ENCODE measurements at regions not wholly inside any gene's neighbourhood (a gene's known extent, or its start where the extent isn't known, plus 50 kb on each side); places are given as distances from the start of the nearest gene placed in this dataset.

DNA sequence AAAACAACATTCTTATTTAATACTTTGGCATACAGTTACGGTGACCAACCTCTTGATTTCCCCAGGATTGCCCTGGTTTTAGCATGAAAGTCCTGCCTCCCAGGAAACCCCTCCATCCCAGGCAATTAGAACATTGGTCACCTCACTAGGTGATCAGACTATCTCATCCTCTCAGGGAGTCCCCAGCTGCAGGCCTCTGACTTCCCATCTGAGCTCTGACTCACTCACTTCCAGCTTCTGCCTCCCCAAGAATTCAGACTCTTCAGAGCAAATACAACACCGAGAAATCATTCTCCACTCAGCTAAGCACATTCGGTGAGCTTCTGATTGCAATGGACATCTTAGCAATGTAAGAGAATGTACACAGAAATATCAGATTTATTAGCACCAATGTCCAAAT lies 92.4 kb upstream of the HES1 start:
- no peaks in the 10 kb centered on the region for H3K9me3 Mint-ChIP-seq
- TF ChIP-seq, protein P1, sequence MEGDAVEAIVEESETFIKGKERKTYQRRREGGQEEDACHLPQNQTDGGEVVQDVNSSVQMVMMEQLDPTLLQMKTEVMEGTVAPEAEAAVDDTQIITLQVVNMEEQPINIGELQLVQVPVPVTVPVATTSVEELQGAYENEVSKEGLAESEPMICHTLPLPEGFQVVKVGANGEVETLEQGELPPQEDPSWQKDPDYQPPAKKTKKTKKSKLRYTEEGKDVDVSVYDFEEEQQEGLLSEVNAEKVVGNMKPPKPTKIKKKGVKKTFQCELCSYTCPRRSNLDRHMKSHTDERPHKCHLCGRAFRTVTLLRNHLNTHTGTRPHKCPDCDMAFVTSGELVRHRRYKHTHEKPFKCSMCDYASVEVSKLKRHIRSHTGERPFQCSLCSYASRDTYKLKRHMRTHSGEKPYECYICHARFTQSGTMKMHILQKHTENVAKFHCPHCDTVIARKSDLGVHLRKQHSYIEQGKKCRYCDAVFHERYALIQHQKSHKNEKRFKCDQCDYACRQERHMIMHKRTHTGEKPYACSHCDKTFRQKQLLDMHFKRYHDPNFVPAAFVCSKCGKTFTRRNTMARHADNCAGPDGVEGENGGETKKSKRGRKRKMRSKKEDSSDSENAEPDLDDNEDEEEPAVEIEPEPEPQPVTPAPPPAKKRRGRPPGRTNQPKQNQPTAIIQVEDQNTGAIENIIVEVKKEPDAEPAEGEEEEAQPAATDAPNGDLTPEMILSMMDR (IDR thresholded peaks at IDR 0.05; ENCODE audit: unreplicated experiment) = no peak
- no peak overlapping the region for H3K4me3 Mint-ChIP-seq
- no peaks in the 10 kb centered on the region for H3K36me3 Mint-ChIP-seq
- DNase-seq (ENCODE audit: low spot score in 2 of 2, unreplicated experiment in 2 of 2) = no peak
- H3K27ac Mint-ChIP-seq = no peak overlapping the region
- H3K27me3 Mint-ChIP-seq (ENCODE audit: low read depth) = no peaks in the 10 kb centered on the region
- peaks cover 26% of the 10 kb centered on the region for H3K4me1 Mint-ChIP-seq

DNA sequence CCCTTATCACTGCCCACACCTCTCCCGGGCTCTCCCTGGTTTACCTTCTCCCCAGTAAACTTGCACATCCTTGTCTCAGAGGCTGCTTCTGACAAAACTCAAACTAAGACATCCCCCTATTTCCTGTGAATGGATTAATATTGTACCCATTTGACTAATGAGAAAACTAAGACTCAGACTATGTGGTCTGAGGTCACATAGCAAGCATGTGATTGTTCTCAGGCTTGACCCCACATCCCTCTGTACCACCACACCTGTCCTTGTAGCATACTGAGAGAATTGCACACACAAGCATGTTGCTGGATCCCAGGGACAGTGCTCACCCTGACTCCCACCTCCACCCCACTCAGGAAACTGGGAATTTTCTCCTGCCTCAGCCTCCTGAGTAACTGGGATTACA lies 90.7 kb upstream of the HES1 start:
- peaks cover 3% of the 10 kb centered on the region for H3K36me3 Mint-ChIP-seq
- no peak for DNase-seq (ENCODE audit: low spot score in 2 of 2, unreplicated experiment in 2 of 2)

DNA sequence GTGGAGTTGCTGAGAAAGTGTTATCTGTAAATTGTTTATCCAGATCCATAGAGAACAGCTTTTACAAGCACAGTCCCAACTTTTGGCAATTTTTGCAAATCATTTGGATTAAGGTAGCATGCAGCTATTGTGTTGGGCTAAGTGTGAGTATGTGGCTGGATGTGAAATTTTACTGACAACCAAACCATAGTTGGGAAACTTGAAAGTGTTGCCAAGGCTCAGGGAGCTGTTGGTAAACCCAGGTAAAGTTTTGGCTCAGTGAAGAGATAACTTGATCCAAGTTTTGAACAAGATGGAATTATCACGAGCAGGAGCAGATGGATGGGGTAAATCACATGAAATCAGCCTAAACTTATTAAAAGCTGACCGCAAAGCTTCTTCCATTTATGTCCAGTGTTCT lies 90.0 kb upstream of the HES1 start:
- peaks cover 10% of the 10 kb centered on the region for H3K9me3 Mint-ChIP-seq
- DNase-seq (ENCODE audit: low spot score in 2 of 2, unreplicated experiment in 2 of 2) = no peak
- no peak overlapping the region for H3K4me3 Mint-ChIP-seq
- TF ChIP-seq, protein P1 (IDR thresholded peaks at IDR 0.05; ENCODE audit: unreplicated experiment) = no peak
- H3K4me1 Mint-ChIP-seq = peaks cover 10% of the 10 kb centered on the region
- H3K36me3 Mint-ChIP-seq = peaks cover 7% of the 10 kb centered on the region
- H3K27ac Mint-ChIP-seq = no peak overlapping the region
- H3K27me3 Mint-ChIP-seq (ENCODE audit: low read depth) = no peaks in the 10 kb centered on the region

More for the DNA sequence above, 90.7 kb upstream of the HES1 start:
- no peaks in the 10 kb centered on the region for H3K27me3 Mint-ChIP-seq (ENCODE audit: low read depth)
- H3K9me3 Mint-ChIP-seq = peaks cover 3% of the 10 kb centered on the region
- peaks cover 16% of the 10 kb centered on the region for H3K4me1 Mint-ChIP-seq
- no peak overlapping the region for H3K27ac Mint-ChIP-seq
- TF ChIP-seq, protein P1 (IDR thresholded peaks at IDR 0.05; ENCODE audit: unreplicated experiment) = no peak
- no peak overlapping the region for H3K4me3 Mint-ChIP-seq

DNA sequence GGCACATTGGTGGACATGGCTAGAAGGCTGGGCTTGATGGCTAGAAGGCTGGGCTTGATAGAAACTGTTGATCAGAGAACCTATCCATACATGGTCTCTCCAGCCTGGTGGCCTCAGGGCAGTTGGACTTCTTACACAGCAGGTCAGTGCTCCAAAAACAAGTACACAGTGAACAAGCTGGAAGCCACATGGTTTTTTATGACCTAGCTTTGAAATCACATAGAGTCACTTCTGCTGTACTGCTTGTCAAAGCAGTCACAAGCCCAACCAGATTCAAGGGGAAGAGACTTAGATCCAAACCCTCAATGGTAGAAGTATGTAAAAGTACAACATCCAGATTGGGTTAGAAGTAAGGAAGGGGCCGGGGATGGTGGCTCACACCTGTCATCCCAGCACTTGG lies 89.4 kb upstream of the HES1 start:
- no peak for DNase-seq (ENCODE audit: low spot score in 2 of 2, unreplicated experiment in 2 of 2)
- TF ChIP-seq, protein P1 (IDR thresholded peaks at IDR 0.05; ENCODE audit: unreplicated experiment) = no peak
- no peak overlapping the region for H3K27ac Mint-ChIP-seq
- H3K27me3 Mint-ChIP-seq (ENCODE audit: low read depth) = no peaks in the 10 kb centered on the region
- peaks cover 11% of the 10 kb centered on the region for H3K36me3 Mint-ChIP-seq
- H3K4me1 Mint-ChIP-seq = peaks cover 8% of the 10 kb centered on the region
- H3K4me3 Mint-ChIP-seq = no peak overlapping the region
- H3K9me3 Mint-ChIP-seq = peaks cover 10% of the 10 kb centered on the region

DNA sequence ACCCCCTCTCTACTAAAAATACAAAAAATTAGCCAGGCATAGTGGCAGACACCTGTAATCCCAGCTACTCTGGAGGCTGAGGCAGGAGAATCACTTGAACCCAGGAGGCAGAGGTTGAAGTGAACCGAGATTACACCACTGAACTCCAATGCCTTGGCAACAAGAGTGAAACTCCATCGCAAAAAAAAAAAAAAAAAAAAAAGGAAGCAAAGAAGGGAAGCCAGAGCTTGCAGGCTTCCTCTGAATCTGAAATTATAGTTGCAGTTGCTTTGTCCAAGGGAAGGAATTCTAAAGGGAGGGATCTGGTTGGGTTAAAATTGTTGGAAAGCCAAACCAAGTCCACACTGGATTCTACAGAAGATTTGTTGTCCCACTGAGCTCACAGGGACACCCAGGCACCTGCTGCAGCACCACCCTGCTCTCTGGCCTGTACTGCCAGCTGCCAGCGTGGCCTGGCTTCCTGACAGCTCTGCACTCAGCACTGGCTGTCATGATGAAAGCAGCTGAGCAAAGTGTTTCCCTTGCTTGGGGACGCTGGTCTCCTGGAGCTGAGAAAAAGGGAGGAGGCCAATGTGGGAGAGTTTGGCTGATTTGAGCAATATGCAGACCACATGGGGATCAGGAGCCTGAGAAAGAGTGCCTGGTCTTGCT lies 88.8 kb upstream of the HES1 start:
- no peak overlapping the region for H3K27ac Mint-ChIP-seq
- peaks cover 8% of the 10 kb centered on the region for H3K4me1 Mint-ChIP-seq
- TF ChIP-seq, protein P1 (IDR thresholded peaks at IDR 0.05; ENCODE audit: unreplicated experiment) = no peak
- H3K4me3 Mint-ChIP-seq = no peak overlapping the region
- peaks cover 15% of the 10 kb centered on the region for H3K36me3 Mint-ChIP-seq
- no peak for DNase-seq (ENCODE audit: low spot score in 2 of 2, unreplicated experiment in 2 of 2)
- H3K27me3 Mint-ChIP-seq (ENCODE audit: low read depth) = no peaks in the 10 kb centered on the region
- H3K9me3 Mint-ChIP-seq = peaks cover 15% of the 10 kb centered on the region

DNA sequence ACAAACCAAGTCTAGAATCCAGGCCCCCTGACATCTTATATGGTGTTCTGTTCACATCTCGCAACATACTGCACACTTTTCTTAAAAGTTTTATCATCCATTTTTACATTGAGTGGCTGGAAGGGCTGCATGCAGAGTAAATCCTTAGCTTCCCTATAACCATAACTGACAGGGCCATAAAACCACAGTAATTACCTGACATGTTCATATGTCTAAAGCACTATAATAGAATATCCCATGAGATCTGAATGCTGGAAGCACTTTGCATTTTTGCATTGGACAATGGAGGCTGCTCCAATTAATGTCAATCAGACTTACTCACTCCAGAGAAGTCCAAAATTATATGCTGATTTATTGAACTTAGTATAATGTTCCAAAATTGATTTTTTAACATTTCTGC lies 86.6 kb upstream of the HES1 start:
- TF ChIP-seq, protein P1 (IDR thresholded peaks at IDR 0.05; ENCODE audit: unreplicated experiment) = no peak
- H3K4me3 Mint-ChIP-seq = no peak overlapping the region
- DNase-seq (ENCODE audit: low spot score in 2 of 2, unreplicated experiment in 2 of 2) = no peak
- peaks cover 19% of the 10 kb centered on the region for H3K9me3 Mint-ChIP-seq
- H3K36me3 Mint-ChIP-seq = peaks cover 15% of the 10 kb centered on the region
- no peak overlapping the region for H3K27ac Mint-ChIP-seq
- no peaks in the 10 kb centered on the region for H3K27me3 Mint-ChIP-seq (ENCODE audit: low read depth)
- H3K4me1 Mint-ChIP-seq = peaks cover 2% of the 10 kb centered on the region
